SK-N-MC (cell line): ENCODE measurements at regions not wholly inside any gene's neighbourhood (a gene's known extent, or its start where the extent isn't known, plus 50 kb on each side); places are given as distances from the start of the nearest gene placed in this dataset.

Experiments
- EZH2 ChIP-seq: fragments of 200-600 bp; sonication (generic); IDR thresholded peaks from one replicate; pipeline ENCODE4 v1.6.1; 2017; ENCODE audit warnings: antibody characterized with exemption
- POLR2AphosphoS5 ChIP-seq: IDR thresholded peaks from 2 replicates; pipeline ENCODE4 v1.6.1; 2012; ENCODE audit warnings: mild to moderate bottlenecking, low read depth, low read length, borderline replicate concordance

DNA sequence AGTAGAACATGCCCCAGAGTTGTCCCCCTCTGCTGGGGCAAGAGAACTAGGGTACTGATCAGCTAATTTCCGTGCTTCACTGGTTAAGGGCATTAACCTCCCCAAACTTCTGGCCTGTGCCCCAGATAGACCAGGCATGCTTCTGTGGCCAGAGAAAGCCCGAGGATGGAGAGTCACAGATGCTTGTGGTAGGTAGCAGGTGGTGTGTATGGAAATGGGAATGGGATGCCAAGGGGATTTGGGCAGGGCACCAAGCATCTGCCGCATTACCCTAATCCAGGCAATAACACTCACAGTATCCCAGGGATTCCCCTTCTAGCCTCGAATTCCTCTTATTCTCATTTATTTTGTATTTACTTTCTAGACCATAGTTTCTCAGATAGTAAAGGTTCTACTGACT is 124.8 kb upstream of the KLF12 start:
- no peak for TF ChIP-seq POLR2AphosphoS5
- TF ChIP-seq EZH2: no peak
